Type B pancreatic cell (in vitro differentiated cells): ENCODE measurements at regions not wholly inside any gene's neighbourhood (a gene's known extent, or its start where the extent isn't known, plus 50 kb on each side); places are given as distances from the start of the nearest gene placed in this dataset.
A peak's percentile ranks its signal among the peaks of the same experiment; 100 is the strongest.

ENCODE experiments used
- DNase-seq: peaks from one replicate; pipeline ENCODE4 v3.0.0; 2021; ENCODE audit warnings: mixed read lengths; ENCODE audit not compliant: unreplicated experiment; ENCODE audit errors: extremely low spot score
- H3K27ac Mint-ChIP-seq: 2 replicates; pipeline ENCODE4 v1.8.0; 2021; ENCODE audit warnings: mild to moderate bottlenecking, mixed read lengths
- H3K27me3 Mint-ChIP-seq: 2 replicates; pipeline ENCODE4 v1.8.0; 2021; ENCODE audit warnings: mixed read lengths
- H3K36me3 Mint-ChIP-seq: 2 replicates; pipeline ENCODE4 v1.8.0; 2021; ENCODE audit warnings: mixed read lengths
- H3K4me1 Mint-ChIP-seq: one replicate; pipeline ENCODE4 v1.8.0; 2021; ENCODE audit warnings: mixed read lengths; ENCODE audit not compliant: unreplicated experiment
- H3K4me3 Mint-ChIP-seq: 2 replicates; pipeline ENCODE4 v1.8.0; 2021; ENCODE audit warnings: mild to moderate bottlenecking, mixed read lengths
- H3K9me3 Mint-ChIP-seq: 2 replicates; pipeline ENCODE4 v1.8.0; 2021; ENCODE audit warnings: mixed read lengths
- TF ChIP-seq, protein P1 (sequence below): fragments of 200-600 bp; sonication (generic); conservative IDR thresholded peaks from 2 replicates; pipeline ENCODE4 v1.5.0; 2021; ENCODE audit warnings: antibody characterized with exemption, mild to moderate bottlenecking

- Mint-ChIP-seq H3K4me1 (no peaks in the 10 kb centered on the region), H3K9me3 (no peaks in the 10 kb centered on the region), H3K27me3 (peaks cover 18% of the 10 kb centered on the region), H3K27ac (no peak overlapping the region), H3K36me3 (no peaks in the 10 kb centered on the region), H3K4me3 (no peak overlapping the region)
- no peak for DNase-seq
- TF ChIP-seq, protein P1, sequence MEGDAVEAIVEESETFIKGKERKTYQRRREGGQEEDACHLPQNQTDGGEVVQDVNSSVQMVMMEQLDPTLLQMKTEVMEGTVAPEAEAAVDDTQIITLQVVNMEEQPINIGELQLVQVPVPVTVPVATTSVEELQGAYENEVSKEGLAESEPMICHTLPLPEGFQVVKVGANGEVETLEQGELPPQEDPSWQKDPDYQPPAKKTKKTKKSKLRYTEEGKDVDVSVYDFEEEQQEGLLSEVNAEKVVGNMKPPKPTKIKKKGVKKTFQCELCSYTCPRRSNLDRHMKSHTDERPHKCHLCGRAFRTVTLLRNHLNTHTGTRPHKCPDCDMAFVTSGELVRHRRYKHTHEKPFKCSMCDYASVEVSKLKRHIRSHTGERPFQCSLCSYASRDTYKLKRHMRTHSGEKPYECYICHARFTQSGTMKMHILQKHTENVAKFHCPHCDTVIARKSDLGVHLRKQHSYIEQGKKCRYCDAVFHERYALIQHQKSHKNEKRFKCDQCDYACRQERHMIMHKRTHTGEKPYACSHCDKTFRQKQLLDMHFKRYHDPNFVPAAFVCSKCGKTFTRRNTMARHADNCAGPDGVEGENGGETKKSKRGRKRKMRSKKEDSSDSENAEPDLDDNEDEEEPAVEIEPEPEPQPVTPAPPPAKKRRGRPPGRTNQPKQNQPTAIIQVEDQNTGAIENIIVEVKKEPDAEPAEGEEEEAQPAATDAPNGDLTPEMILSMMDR: no peak
These were observed 412.5 kb downstream of the FAM181B start for GRCh38 chr11:82321206-82321605.

DNA sequence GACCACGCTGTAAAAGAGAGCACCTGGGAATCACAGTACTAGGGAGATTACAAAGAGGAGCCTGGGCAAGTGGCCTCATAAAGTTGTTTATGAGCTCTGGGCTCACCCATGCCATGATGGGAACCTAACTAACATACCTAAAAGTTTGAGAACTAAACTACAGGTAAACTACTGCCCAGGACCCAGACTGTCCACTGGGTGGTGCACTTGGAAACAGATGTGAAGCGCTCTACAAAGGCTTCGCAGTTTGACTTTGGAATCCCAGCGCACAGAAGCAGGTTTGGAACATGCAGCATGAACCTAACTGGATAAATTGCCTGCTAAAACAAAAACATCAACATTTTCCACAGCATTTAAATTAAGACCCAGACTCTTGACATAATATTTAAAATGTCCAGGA, 418.6 kb downstream of the FAM181B start:
- H3K27me3 Mint-ChIP-seq: peaks cover 36% of the 10 kb centered on the region
- H3K9me3 Mint-ChIP-seq: no peaks in the 10 kb centered on the region
- no peak overlapping the region for H3K27ac Mint-ChIP-seq
- H3K4me3 Mint-ChIP-seq: no peak overlapping the region
- H3K4me1 Mint-ChIP-seq: no peaks in the 10 kb centered on the region
- no peaks in the 10 kb centered on the region for H3K36me3 Mint-ChIP-seq
- TF ChIP-seq, protein P1: peak; percentile 74
- DNase-seq: no peak

GRCh38 chr11:82308979-82309378, 424.7 kb downstream of the FAM181B start:
- H3K9me3 Mint-ChIP-seq: no peaks in the 10 kb centered on the region
- peaks cover 8% of the 10 kb centered on the region for H3K27me3 Mint-ChIP-seq
- no peaks in the 10 kb centered on the region for H3K4me1 Mint-ChIP-seq
- no peak overlapping the region for H3K27ac Mint-ChIP-seq
- DNase-seq: no peak
- TF ChIP-seq, protein P1: no peak
- H3K4me3 Mint-ChIP-seq: no peak overlapping the region
- H3K36me3 Mint-ChIP-seq: no peaks in the 10 kb centered on the region

DNA sequence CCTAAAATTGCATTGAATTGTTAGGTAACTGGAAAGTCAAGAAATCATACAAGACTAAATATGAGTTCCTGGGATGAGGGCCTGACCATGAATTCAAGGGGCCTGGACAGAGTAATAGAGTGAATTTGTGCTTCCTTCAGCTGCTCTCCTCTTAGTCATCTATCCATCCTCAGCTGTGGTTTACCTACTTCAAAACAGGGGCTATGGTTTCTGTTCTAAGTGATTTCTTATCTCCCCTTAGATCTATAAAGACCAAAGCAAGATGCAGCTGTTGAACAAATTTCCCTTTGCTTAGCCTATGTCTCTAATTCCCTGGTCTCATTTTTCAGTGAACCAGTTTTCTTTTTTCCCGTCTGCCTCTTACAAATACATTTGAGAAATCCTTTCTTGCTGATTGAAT, 428.5 kb downstream of the FAM181B start:
- no peak for DNase-seq
- H3K9me3 Mint-ChIP-seq: no peaks in the 10 kb centered on the region
- no peak overlapping the region for H3K27ac Mint-ChIP-seq
- H3K4me3 Mint-ChIP-seq: no peak overlapping the region
- TF ChIP-seq, protein P1: no peak
- no peaks in the 10 kb centered on the region for H3K36me3 Mint-ChIP-seq
- H3K4me1 Mint-ChIP-seq: no peaks in the 10 kb centered on the region
- H3K27me3 Mint-ChIP-seq: peaks cover 3% of the 10 kb centered on the region

- H3K9me3 Mint-ChIP-seq: no peaks in the 10 kb centered on the region
- no peak overlapping the region for H3K4me3 Mint-ChIP-seq
- H3K36me3 Mint-ChIP-seq: no peaks in the 10 kb centered on the region
- H3K27ac Mint-ChIP-seq: no peak overlapping the region
- DNase-seq: no peak
- peaks cover 5% of the 10 kb centered on the region for H3K27me3 Mint-ChIP-seq
- H3K4me1 Mint-ChIP-seq: no peaks in the 10 kb centered on the region
- TF ChIP-seq, protein P1: no peak
These were observed 430.0 kb downstream of the FAM181B start for GRCh38 chr11:82303671-82304070.

- H3K4me3 Mint-ChIP-seq: no peak overlapping the region
- no peaks in the 10 kb centered on the region for H3K36me3 Mint-ChIP-seq
- no peaks in the 10 kb centered on the region for H3K4me1 Mint-ChIP-seq
- no peak overlapping the region for H3K27ac Mint-ChIP-seq
- DNase-seq: no peak
- TF ChIP-seq, protein P1: no peak
- H3K9me3 Mint-ChIP-seq: no peaks in the 10 kb centered on the region
- peaks cover 14% of the 10 kb centered on the region for H3K27me3 Mint-ChIP-seq
These were observed 445.2 kb downstream of the FAM181B start for GRCh38 chr11:82288471-82288870.
